ENCODE measurements at regions not wholly inside any gene's neighbourhood (a gene's known extent, or its start where the extent isn't known, plus 50 kb on each side); places are given as distances from the start of the nearest gene placed in this dataset.

DNA sequence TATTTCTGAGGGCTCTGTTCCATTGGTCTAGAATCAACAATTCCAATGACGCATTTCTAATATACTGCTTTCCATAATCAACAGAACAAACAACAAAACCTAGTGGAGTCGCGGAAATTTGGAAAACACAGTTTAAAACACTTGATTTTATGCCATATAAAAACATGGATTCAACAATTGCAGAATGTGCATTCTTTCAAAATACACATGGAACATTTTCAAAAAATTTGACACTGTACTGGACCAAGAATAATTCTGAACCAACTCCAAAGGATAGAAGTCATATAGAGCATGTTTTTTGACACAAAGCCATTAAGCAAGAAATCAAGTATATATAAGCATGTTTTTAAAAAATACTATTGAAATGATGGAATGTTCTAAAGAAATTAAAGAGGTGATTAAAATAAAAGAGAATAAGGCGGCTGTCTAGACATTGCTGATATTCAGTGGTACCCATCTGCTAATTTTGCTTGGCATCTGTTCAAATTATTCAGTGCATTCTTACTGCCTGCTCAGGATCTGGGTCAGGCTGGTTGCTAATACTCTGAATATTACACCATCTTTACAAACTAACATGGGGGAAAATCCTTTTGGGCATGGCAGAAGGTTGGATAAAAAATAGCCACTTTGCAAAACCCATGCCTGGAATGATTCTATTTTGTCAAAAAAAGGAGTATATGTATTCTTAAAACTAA is 221.3 kb downstream of the NPR3 start:
- TF ChIP-seq JUN (IDR thresholded peaks at IDR 0.05; ENCODE audit: borderline replicate concordance, insufficient read depth, insufficient read length, low read depth) = no peak
- no peak for TF ChIP-seq MYC (IDR thresholded peaks at IDR 0.05; ENCODE audit: low read depth, low read length)
- TF ChIP-seq FOS (IDR thresholded peaks at IDR 0.05; ENCODE audit: borderline replicate concordance, insufficient read depth, low read length) = no peak
- TF ChIP-seq, protein P1, sequence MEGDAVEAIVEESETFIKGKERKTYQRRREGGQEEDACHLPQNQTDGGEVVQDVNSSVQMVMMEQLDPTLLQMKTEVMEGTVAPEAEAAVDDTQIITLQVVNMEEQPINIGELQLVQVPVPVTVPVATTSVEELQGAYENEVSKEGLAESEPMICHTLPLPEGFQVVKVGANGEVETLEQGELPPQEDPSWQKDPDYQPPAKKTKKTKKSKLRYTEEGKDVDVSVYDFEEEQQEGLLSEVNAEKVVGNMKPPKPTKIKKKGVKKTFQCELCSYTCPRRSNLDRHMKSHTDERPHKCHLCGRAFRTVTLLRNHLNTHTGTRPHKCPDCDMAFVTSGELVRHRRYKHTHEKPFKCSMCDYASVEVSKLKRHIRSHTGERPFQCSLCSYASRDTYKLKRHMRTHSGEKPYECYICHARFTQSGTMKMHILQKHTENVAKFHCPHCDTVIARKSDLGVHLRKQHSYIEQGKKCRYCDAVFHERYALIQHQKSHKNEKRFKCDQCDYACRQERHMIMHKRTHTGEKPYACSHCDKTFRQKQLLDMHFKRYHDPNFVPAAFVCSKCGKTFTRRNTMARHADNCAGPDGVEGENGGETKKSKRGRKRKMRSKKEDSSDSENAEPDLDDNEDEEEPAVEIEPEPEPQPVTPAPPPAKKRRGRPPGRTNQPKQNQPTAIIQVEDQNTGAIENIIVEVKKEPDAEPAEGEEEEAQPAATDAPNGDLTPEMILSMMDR (IDR thresholded peaks at IDR 0.05; ENCODE audit: extremely low read depth in 1 of 2, insufficient read depth in 1 of 2, low read depth in 1 of 2, low read length in 2 of 2) = no peak
- TF ChIP-seq GATA2 (IDR thresholded peaks at IDR 0.05; ENCODE audit: insufficient read depth, insufficient read length, low read depth, low read length) = no peak
- TF ChIP-seq POLR2A (IDR thresholded peaks at IDR 0.05; ENCODE audit: low read depth, low read length) = no peak
- TF ChIP-seq, protein P2, sequence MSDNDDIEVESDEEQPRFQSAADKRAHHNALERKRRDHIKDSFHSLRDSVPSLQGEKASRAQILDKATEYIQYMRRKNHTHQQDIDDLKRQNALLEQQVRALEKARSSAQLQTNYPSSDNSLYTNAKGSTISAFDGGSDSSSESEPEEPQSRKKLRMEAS (IDR thresholded peaks at IDR 0.05; ENCODE audit: insufficient read depth, insufficient read length) = no peak
- TF ChIP-seq POLR2AphosphoS5 (IDR thresholded peaks at IDR 0.05; ENCODE audit: insufficient read depth, low read depth, low read length) = no peak
- no peak for TF ChIP-seq EZH2 (IDR thresholded peaks at IDR 0.05; ENCODE audit: borderline replicate concordance, low read depth, low read length, severe bottlenecking)
- Histone ChIP-seq H3K79me2 (ENCODE audit: control insufficient read depth, insufficient read depth, low read length) (no peaks in the 10 kb centered on the region), H4K20me1 (replicated peaks; ENCODE audit: control insufficient read depth, extremely low read depth, insufficient read depth, low read length) (no peaks in the 10 kb centered on the region), H3K9me3 (replicated peaks; ENCODE audit: control insufficient read depth, insufficient read depth, low read length) (no peaks in the 10 kb centered on the region), H3K27ac (ENCODE audit: insufficient read depth, low read depth, low read length) (no peak overlapping the region), H3K27me3 (ENCODE audit: control insufficient read depth in 2 of 2, insufficient read depth in 2 of 2, low read length in 2 of 2) (no peaks in the 10 kb centered on the region), H2AFZ (ENCODE audit: low read depth, low read length) (no peak overlapping the region), H3K4me2 (ENCODE audit: insufficient read depth, low read length) (no peak overlapping the region), H3K9me1 (replicated peaks; ENCODE audit: control insufficient read depth, extremely low read depth, insufficient read depth, low read length) (no peaks in the 10 kb centered on the region), H3K9ac (replicated peaks; ENCODE audit: extremely low read depth, insufficient read depth, low read length) (no peak overlapping the region), H3K4me3 (replicated peaks in 1 of 3; ENCODE audit: insufficient read depth in 1 of 3, low read depth in 1 of 3, low read length in 3 of 3) (no peak overlapping the region), H3K36me3 (ENCODE audit: control insufficient read depth in 2 of 2, extremely low read depth in 1 of 2, insufficient read depth in 2 of 2, low read length in 2 of 2) (no peaks in the 10 kb centered on the region), H3K4me1 (ENCODE audit: control insufficient read depth, extremely low read depth, insufficient read depth, low read length) (no peaks in the 10 kb centered on the region)
- ChIA-PET CTCF (no interaction called here), POLR2A (no interaction called here)
- no peak for DNase-seq (ENCODE audit: low read depth, low spot score)
- no peak for FAIRE-seq
- BruUV-seq (replicated peaks) = no TSS peak
- intact Hi-C loops (cut with micrococcal nuclease) = no loop called here
- dilution Hi-C loops (cut with MboI; ENCODE audit: extremely low pct_ligation_motif_present, low sequenced_read_pairs) = no loop called here

All from endothelial cell of umbilical vein (primary cell).